OCI-LY3 (cell line): ENCODE measurements at regions not wholly inside any gene's neighbourhood (a gene's known extent, or its start where the extent isn't known, plus 50 kb on each side); places are given as distances from the start of the nearest gene placed in this dataset.
A peak's percentile ranks its signal among the peaks of the same experiment; 100 is the strongest.

Source experiments
- CTCF ChIP-seq: fragments of 200-600, 300-600 bp; sonication (generic); IDR thresholded peaks from 2 replicates; pipeline ENCODE4 v1.5.1; 2014; ENCODE audit warnings: antibody characterized with exemption, low read length, low read depth
- EZH2phosphoT487 ChIP-seq: fragments of 200-600 bp; shearing (Covaris generic); IDR thresholded peaks from 2 replicates; pipeline ENCODE4 v1.6.1; 2018; ENCODE audit warnings: antibody characterized with exemption, mixed run types, low read depth

GRCh38 chr6:113488812-113489685 is 368.1 kb upstream of the MARCKS start:
- TF ChIP-seq CTCF (peak; percentile 44), EZH2phosphoT487 (no peak)
